ENCODE measurements at regions not wholly inside any gene's neighbourhood (a gene's known extent, or its start where the extent isn't known, plus 50 kb on each side); places are given as distances from the start of the nearest gene placed in this dataset.

DNA sequence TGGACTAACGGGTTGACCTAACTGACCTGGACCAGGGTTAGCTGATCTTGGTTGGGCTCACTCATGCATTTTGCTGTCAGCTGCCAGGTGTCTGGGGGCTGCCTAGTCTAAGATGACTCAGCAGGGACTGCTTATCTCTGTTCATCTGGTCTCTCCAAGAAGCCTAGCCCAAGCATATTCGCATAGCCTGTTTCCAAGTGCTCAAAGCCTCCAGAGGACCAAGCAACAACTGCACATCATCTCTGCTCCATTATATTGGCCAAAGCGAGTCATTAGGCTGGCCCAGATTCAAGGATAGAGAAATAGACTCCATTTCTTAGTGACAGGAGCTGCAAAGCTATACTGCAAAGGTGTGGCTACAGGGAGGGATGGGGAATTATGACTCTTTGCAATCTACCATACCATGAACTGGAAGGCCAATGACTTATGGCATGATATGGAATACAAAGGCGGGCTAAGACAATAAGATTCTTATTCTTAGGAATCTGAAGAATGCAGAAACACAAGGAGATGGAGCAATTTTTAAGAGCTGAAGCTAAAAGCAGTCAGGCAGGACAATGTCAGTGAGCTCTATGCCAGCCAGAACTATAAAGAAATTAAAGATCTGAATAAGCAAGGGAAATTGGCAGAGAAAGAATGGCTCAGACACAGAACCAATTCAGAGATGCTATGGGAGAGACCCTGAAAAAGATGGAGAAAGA, 194.6 kb upstream of the FSCB start:
- in situ Hi-C loops (cut with HindIII; ENCODE audit: low sequenced_read_pairs), result no loop called here
- H3K4me3 ChIP-seq (ENCODE audit: low read depth, low read length), result no peak overlapping the region
- TF ChIP-seq, protein P1, sequence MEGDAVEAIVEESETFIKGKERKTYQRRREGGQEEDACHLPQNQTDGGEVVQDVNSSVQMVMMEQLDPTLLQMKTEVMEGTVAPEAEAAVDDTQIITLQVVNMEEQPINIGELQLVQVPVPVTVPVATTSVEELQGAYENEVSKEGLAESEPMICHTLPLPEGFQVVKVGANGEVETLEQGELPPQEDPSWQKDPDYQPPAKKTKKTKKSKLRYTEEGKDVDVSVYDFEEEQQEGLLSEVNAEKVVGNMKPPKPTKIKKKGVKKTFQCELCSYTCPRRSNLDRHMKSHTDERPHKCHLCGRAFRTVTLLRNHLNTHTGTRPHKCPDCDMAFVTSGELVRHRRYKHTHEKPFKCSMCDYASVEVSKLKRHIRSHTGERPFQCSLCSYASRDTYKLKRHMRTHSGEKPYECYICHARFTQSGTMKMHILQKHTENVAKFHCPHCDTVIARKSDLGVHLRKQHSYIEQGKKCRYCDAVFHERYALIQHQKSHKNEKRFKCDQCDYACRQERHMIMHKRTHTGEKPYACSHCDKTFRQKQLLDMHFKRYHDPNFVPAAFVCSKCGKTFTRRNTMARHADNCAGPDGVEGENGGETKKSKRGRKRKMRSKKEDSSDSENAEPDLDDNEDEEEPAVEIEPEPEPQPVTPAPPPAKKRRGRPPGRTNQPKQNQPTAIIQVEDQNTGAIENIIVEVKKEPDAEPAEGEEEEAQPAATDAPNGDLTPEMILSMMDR (IDR thresholded peaks at IDR 0.05; ENCODE audit: low read depth, low read length), result no peak
- no peak for DNase-seq (ENCODE audit: low read depth, low spot score)

DNA sequence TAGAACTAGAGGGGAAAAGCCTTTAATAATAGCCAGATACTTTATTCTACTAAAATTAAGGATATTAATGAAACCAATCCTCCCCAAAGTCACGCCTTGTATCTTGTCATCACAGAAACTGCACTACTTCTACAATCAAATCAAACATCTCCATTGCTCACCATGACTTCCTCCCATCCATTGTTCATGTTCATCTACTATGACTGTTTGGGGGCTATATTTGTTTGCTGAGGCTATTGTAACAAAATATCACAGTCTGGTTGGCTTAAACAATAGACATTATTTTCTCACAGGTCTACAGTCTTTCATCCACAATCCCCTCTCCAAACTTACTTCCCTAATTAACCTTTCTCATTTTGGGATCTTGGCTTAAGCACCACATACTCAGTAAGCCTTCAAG, 193.6 kb upstream of the FSCB start:
- in situ Hi-C loops (cut with HindIII; ENCODE audit: low sequenced_read_pairs), result no loop called here
- TF ChIP-seq, protein P1 (IDR thresholded peaks at IDR 0.05; ENCODE audit: low read depth, low read length), result no peak
- no peak for DNase-seq (ENCODE audit: low read depth, low spot score)
- no peak overlapping the region for H3K4me3 ChIP-seq (ENCODE audit: low read depth, low read length)

DNA sequence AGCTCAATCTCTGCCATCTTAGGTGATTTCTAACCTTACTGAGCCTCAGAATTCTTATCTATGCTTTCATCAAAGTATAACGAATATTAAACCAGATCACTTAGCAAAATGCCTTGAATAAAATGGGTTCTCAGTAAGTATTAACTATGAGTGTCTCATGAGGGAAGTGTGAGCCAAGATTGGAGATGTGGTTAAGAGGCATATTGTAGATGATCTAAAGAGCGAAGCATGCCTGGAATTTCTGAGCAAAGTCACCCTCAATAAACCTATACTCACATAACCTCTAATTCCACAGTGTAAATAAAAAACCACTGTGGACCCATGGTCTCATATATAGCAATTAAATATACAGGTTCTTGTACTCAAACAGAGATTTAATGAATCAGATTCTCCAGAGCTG, 193.1 kb upstream of the FSCB start:
- TF ChIP-seq, protein P1 (IDR thresholded peaks at IDR 0.05; ENCODE audit: low read depth, low read length), result no peak
- in situ Hi-C loops (cut with HindIII; ENCODE audit: low sequenced_read_pairs), result no loop called here
- peak; percentile 37 for DNase-seq (ENCODE audit: low read depth, low spot score)
- no peak overlapping the region for H3K4me3 ChIP-seq (ENCODE audit: low read depth, low read length)

DNA sequence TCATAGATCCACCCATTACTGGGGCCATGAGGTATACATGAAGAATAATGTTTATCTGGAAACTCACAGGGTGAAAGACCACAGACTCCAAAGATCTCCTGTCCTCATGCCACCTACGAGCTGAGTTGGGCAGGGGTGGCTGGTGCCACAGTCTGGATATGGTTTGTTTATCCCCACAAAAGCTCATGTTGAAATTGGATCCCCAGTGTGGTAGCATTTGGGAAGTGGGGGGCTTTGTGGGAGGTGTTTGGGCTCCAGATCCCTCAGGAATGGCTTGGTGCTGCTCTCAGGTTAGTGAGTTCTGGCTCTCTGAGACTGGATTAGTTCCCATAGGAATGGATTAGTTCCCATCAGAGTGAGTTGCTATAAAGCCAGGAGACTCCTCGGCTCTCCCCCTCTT, 192.3 kb upstream of the FSCB start:
- TF ChIP-seq, protein P1 (IDR thresholded peaks at IDR 0.05; ENCODE audit: low read depth, low read length), result no peak
- no peak overlapping the region for H3K4me3 ChIP-seq (ENCODE audit: low read depth, low read length)
- in situ Hi-C loops (cut with HindIII; ENCODE audit: low sequenced_read_pairs), result no loop called here
- DNase-seq (ENCODE audit: low read depth, low spot score), result no peak

DNA sequence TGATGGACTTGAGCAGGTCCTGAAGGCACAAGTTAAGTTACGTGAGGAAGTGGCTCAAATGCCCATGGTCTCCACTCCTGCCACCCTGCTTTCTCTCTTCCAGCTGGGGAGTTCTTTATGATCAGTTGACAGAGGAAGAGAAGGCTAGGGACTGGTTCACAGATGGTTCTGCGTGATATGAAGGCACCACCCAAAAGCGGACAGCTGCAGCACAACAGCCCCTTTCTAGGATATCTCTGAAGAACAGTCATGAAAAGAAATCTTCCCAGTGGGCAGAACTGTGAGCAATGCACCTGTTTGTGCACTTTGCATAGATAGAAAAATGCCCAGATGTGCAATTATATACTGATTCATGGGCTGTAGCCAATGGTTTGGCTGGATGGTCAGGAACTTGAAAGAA, 162.4 kb upstream of the FSCB start:
- TF ChIP-seq, protein P1 (IDR thresholded peaks at IDR 0.05; ENCODE audit: low read depth, low read length), result no peak
- no peak for DNase-seq (ENCODE audit: low read depth, low spot score)
- in situ Hi-C loops (cut with HindIII; ENCODE audit: low sequenced_read_pairs), result no loop called here
- no peak overlapping the region for H3K4me3 ChIP-seq (ENCODE audit: low read depth, low read length)

DNA sequence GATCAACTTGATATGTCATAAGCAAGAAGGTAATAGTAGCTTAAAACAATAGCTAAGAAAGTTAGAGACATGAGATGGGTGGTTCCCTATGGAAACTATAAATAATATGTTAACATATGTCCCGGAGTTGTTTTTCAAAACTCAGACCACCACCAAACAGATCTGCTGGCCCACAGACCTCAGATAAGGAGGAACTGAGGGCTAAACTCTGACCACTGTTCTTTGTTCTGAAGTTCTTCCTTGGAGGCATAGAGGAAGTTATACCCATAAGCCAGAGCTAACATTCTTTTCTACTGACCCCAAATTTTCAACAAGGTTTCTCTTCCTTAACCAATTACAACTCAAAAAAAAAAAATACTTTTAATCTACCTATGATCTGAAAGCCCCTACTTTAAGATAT, 156.1 kb upstream of the FSCB start:
- TF ChIP-seq, protein P1 (IDR thresholded peaks at IDR 0.05; ENCODE audit: low read depth, low read length), result no peak
- DNase-seq (ENCODE audit: low read depth, low spot score), result no peak
- H3K4me3 ChIP-seq (ENCODE audit: low read depth, low read length), result no peak overlapping the region
- in situ Hi-C loops (cut with HindIII; ENCODE audit: low sequenced_read_pairs), result no loop called here

Measured in astrocyte of the spinal cord (primary cell).